ENCODE measurements at regions not wholly inside any gene's neighbourhood (a gene's known extent, or its start where the extent isn't known, plus 50 kb on each side); places are given as distances from the start of the nearest gene placed in this dataset.
"Not testable (repeated sequence)": the region's sequence is repeated elsewhere in the genome, so short reads cannot be mapped to it uniquely, and the experiment has no call there.

DNA sequence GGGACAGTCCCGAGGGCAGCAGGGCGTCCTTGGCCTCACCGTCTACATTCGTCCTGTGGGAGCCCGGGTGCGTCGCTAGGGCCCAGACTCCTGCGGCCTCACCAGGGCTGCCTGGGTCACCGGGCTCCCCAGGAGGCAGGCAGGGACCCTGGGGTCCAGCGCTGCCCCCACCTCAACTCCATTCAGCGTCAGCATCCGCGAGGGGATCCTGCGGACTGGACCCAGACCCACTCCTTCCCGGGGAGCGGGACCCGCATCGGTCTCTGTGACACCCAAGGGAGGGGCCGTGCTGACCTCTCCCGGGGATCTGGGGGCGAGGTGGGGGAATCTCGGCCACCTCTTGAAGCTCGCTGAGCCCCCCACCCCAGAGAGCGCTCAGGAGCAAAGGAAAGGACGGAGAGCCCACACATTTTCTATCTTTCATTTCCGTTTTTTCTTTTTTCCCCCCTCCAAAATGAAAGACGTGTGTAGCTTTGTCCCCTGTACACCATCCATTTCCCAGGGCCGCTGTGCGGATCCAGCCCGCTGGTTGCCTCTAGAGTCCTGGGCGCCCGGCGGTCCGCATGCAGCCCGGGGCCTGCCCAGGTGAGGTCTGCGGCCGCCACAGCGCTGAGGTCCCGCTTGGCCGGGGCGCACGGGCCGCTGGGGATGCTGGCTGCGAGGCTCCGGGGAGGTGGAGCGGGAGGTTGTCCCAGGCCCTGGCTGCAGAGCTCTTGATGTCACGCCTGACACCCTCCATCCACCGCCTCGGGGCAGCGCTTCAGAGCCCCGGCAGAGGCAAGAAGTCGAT, 178.0 kb upstream of the TPTE start:
- H2BK20ac ChIP-seq (ENCODE audit: low read depth, low read length); POLR2A ChIA-PET (ENCODE audit: unreplicated experiment); H3K4me3 ChIP-seq (ENCODE audit: insufficient read depth, low read depth, low read length); BruUV-seq (replicated peaks); H3K23ac ChIP-seq (ENCODE audit: low read depth, low read length); H2BK120ac ChIP-seq (ENCODE audit: low read depth, low read length); in situ Hi-C loops (cut with MboI; ENCODE audit: low sequenced_read_pairs); H3K27ac ChIP-seq (ENCODE audit: insufficient read depth, low read length); H2AK9ac ChIP-seq (replicated peaks; ENCODE audit: low read depth, low read length, poor library complexity); ATAC-seq (ENCODE audit: low read depth); CTCF ChIA-PET; H3K4ac ChIP-seq (ENCODE audit: low read depth, low read length); dilution Hi-C loops (cut with HindIII; ENCODE audit: low sequenced_read_pairs, unreplicated experiment); DNase-seq; H4K8ac ChIP-seq (ENCODE audit: low read depth in 2 of 2, low read length in 2 of 2); H3K79me1 ChIP-seq (ENCODE audit: low read depth in 1 of 2, low read length in 2 of 2); H4K5ac ChIP-seq (ENCODE audit: low read depth, low read length); H3K56ac ChIP-seq (ENCODE audit: extremely low read depth, insufficient read depth, low read length); H3K18ac ChIP-seq (ENCODE audit: low read depth, low read length); H2BK15ac ChIP-seq (ENCODE audit: low read depth, low read length); H3K4me1 ChIP-seq (ENCODE audit: control insufficient read depth, insufficient read depth, low read length); H3K27me3 ChIP-seq (ENCODE audit: control insufficient read depth, insufficient read depth, low read length); H4K91ac ChIP-seq (ENCODE audit: insufficient read depth, low read depth, low read length); H3K4me2 ChIP-seq (ENCODE audit: low read depth, low read length); H4K20me1 ChIP-seq (ENCODE audit: insufficient read depth, low read length); H3K14ac ChIP-seq (replicated peaks; ENCODE audit: low read depth, low read length); H2BK5ac ChIP-seq (ENCODE audit: low read depth, low read length, poor library complexity, severe bottlenecking); H3K36me3 ChIP-seq (ENCODE audit: control insufficient read depth, insufficient read depth, low read length); H2AFZ ChIP-seq (replicated peaks; ENCODE audit: low read length, poor library complexity); H2AK5ac ChIP-seq (ENCODE audit: low read depth, low read length); intact Hi-C loops (cut with micrococcal nuclease); H3K9me1 ChIP-seq (ENCODE audit: insufficient read depth, low read length); H3K9ac ChIP-seq (ENCODE audit: low read depth, low read length): not testable (repeated sequence)
- peaks cover 30% of the 10 kb centered on the region for H3K9me3 ChIP-seq (ENCODE audit: control insufficient read depth, insufficient read depth, low read length)
- 46% methylated on average over 6 of the region's 52 CpGs; no CpG with 5 or more reads in 1 of the 2 experiments for WGBS, 2 experiments (ENCODE audit: extremely low coverage in 2 of 2, insufficient read length in 1 of 2)

GRCh38 chr21:10344266-10344665, 177.1 kb upstream of the TPTE start:
- H3K14ac ChIP-seq (replicated peaks; ENCODE audit: low read depth, low read length); H2AFZ ChIP-seq (replicated peaks; ENCODE audit: low read length, poor library complexity); H2BK5ac ChIP-seq (ENCODE audit: low read depth, low read length, poor library complexity, severe bottlenecking); H4K8ac ChIP-seq (ENCODE audit: low read depth in 2 of 2, low read length in 2 of 2); H3K9ac ChIP-seq (ENCODE audit: low read depth, low read length); H3K36me3 ChIP-seq (ENCODE audit: control insufficient read depth, insufficient read depth, low read length); CTCF ChIA-PET; dilution Hi-C loops (cut with HindIII; ENCODE audit: low sequenced_read_pairs, unreplicated experiment); H3K9me1 ChIP-seq (ENCODE audit: insufficient read depth, low read length); H3K4me3 ChIP-seq (ENCODE audit: insufficient read depth, low read depth, low read length); H3K18ac ChIP-seq (ENCODE audit: low read depth, low read length); H4K91ac ChIP-seq (ENCODE audit: insufficient read depth, low read depth, low read length); H2BK120ac ChIP-seq (ENCODE audit: low read depth, low read length); POLR2A ChIA-PET (ENCODE audit: unreplicated experiment); H2AK5ac ChIP-seq (ENCODE audit: low read depth, low read length); H4K20me1 ChIP-seq (ENCODE audit: insufficient read depth, low read length); BruUV-seq (replicated peaks); H3K79me1 ChIP-seq (ENCODE audit: low read depth in 1 of 2, low read length in 2 of 2); H3K4me1 ChIP-seq (ENCODE audit: control insufficient read depth, insufficient read depth, low read length); H3K27me3 ChIP-seq (ENCODE audit: control insufficient read depth, insufficient read depth, low read length); H2BK20ac ChIP-seq (ENCODE audit: low read depth, low read length); H2AK9ac ChIP-seq (replicated peaks; ENCODE audit: low read depth, low read length, poor library complexity); intact Hi-C loops (cut with micrococcal nuclease); H4K5ac ChIP-seq (ENCODE audit: low read depth, low read length); H2BK15ac ChIP-seq (ENCODE audit: low read depth, low read length); H3K4ac ChIP-seq (ENCODE audit: low read depth, low read length); in situ Hi-C loops (cut with MboI; ENCODE audit: low sequenced_read_pairs); H3K4me2 ChIP-seq (ENCODE audit: low read depth, low read length); DNase-seq; H3K23ac ChIP-seq (ENCODE audit: low read depth, low read length); H3K56ac ChIP-seq (ENCODE audit: extremely low read depth, insufficient read depth, low read length); H3K27ac ChIP-seq (ENCODE audit: insufficient read depth, low read length); ATAC-seq (ENCODE audit: low read depth): not testable (repeated sequence)
- 8% methylated on average over 2 of the region's 5 CpGs; no CpG with 5 or more reads in 1 of the 2 experiments for WGBS, 2 experiments (ENCODE audit: extremely low coverage in 2 of 2, insufficient read length in 1 of 2)
- H3K9me3 ChIP-seq (ENCODE audit: control insufficient read depth, insufficient read depth, low read length) = peaks cover 28% of the 10 kb centered on the region

All from IMR-90 (cell line).